ENCODE measurements at regions not wholly inside any gene's neighbourhood (a gene's known extent, or its start where the extent isn't known, plus 50 kb on each side); places are given as distances from the start of the nearest gene placed in this dataset.
"Not testable (repeated sequence)": the region's sequence is repeated elsewhere in the genome, so short reads cannot be mapped to it uniquely, and the experiment has no call there.

DNA sequence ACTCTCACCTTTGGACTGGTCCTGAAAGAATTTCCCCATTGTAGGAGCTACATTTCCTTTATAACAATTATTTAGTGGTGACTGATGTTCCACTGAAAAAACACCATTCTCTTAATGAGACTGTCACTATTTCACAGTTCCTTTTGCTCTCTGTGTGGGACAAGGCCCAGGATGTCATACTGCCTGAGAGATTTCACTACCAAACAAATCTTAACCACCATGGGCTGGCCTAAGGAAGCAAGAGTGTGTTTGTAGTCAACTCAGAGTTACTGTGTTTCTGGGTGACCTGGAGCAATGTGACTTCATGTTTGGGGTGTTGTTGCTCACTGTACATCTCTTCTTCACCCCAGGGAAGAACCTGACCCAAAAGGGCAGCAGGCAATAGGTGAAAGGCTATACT is 50.1 kb upstream of the ZNF608 start:
- DNase-seq: no peak

- DNase-seq: no peak
These were observed 51.2 kb upstream of the ZNF608 start for GRCh38 chr5:124797665-124798087.

DNA sequence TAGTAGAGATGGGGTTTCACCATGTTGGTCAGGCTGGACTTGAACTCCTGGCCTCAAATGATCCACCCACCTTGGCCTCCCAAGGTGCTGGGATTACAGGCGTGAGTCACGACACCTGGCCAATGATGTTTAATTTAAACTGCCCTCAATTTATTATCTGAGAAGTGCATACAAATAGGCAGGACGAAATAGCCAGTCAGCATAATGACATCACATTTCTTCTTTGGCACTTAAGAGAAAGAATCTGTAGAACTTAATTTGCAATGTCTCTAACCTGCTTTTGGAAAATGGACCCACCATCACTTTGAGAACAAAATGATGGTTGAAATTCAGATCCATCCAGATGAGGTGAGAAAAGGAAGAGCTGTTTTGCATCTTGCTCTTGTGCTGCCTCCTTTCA is 52.5 kb upstream of the ZNF608 start:
- no peak for DNase-seq

DNA sequence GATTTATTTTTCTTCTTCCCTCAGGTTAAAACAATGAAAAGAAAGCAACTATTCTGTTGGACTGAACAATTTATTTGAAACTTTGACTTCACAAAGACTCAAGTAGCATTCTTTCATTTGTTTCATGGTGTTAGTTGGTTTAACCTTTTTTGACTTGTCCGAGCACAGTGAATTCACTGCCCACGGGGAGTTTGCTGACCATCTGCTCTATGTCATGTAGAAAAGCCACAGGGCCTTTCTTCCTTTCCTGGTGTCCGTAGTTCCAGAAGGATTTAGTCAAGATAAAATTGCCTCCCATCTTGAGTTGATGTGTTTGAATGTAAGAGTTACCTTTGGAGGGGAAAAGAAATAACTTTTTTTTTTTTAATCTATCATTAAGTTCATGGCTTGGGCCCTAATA is 55.1 kb upstream of the ZNF608 start:
- no peak for DNase-seq

DNA sequence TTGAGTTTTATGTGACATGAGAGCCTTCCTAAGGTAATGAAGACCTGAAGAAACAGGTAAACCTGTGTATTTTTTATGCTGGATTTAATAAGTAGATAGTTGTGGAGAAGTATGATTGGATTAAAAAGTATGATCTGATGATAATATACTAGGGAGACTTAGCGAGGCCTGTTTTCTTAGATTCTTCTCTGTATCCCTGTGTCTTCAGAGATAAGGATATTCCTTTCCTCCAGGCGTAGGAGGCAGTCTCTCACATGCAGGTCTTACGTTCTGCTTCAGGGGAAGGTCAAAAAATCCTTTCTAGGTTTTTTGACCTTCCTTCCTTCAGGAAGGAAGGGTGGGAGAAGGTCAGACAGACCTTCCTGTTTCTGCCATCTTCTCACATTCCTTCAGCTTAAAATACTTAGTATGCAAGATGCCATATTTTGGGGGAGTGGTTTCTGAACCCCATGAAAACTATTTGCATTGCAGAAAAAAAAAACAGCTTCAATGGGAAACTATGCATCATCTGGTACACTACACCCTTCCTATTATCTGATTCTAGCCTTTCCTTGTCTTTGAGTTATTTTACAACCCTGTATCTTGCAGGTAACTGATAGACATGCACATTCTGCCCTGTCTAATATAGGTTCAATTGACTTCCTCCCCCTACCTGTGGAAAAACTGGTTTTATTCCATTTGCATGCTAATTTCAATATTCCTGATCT is 57.3 kb upstream of the ZNF608 start:
- DNase-seq: no peak

GRCh38 chr5:124806026-124806372 is 59.6 kb upstream of the ZNF608 start:
- DNase-seq: no peak

DNA sequence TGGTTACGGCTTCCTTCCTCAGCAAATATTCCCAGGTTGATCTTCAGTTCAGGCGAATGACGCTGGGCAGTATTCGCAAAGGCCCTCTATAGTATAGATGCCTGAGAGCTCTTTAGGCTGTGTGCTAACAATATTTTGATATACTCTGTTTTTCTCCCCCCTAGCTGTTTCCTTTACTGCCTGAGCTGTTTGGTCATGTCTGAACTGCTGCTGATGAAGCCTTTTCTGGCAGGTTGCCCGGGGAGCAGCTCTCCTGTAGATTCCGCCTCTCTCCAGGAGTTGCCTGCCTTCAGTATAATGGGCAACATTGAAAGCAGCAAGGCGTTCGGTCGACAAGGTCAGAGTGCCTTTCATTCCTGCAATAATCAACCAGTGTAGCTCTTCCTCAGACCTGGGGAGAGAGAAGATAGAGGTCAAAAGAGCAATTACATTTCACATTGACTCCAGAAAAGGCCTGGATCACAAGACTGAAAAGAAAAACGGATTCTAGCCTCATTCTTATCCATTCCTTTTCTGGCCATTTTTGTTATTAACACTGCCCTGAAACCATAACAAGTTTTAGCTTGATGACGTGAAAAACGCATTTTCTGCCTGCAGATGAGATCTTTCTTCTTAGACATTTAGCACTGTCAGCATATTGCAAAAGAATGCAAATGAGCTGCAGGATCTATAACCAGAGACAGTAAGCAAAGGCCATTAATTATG is 60.1 kb upstream of the ZNF608 start:
- DNase-seq: peak; percentile 83

- DNase-seq: no peak
These were observed 62.4 kb upstream of the ZNF608 start for GRCh38 chr5:124808842-124809268.

DNA sequence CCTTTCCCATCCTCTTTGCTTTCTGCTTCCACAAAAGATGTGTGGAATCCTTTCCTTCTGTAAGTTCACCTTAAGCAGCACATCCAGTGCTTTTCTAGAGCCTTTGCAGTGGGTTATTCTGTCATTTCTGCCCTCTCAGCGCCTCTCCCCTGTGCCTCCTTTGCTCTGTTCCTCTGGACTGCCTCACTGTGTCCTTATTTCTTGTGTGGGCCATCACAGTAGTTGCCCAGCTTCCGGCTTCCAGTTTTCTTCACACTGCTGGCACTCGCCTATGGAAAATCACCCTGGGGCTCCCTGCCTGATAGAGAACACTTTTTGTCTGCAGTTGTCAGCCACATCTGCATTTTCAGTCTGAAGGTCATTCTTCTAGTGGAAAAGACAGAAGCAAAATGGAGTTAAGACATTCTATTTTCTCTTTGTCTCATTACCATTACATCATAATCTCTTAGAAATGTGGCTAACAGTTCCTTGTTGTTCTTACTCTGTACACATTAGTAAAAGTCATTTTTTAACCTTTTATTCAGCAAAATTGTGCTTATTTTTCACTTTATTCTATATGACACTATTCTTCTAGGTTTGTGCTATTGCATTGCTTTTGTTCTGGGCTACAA is 64.1 kb upstream of the ZNF608 start:
- no peak for DNase-seq

GRCh38 chr5:124812771-124813358 is 66.4 kb upstream of the ZNF608 start:
- DNase-seq: no peak

DNA sequence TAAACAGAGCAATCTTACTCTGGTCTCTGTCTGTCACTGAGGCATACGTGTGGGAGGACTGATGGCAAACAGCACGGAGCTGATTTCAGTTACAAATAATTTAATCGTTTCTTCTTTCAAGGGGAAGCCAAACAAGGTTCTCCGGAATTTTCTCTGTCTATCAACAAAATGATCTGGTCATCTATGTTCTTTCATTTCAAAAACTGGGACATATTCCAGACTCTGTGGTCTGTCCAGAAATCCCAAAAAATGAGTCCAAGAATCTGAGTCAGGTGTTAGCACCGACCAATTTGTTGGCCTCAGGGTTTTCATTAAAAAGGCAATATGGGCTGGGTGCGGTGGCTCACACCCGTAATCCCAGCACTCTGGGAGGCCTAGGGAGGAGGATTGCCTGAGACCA is 69.9 kb upstream of the ZNF608 start:
- DNase-seq: no peak

DNA sequence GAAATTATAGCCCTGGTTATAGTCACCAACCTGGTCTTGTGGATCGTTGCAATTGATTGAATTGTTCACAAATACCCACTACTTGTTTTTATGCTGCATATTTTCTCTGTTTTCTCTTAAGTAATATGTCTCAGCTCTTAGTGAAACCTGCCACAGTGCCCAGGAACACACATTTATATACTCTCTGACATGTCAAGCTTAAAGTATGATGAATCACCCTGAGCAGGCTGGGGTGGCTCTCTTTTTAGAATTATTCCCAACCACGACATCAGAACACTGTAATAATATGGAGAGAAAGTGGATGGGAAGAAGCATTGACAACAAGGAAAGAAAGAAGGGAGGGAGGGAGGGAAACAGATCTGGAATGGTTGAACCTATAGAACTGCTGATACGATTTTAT is 72.8 kb upstream of the ZNF608 start:
- DNase-seq: no peak

GRCh38 chr5:124822647-124823046 is 76.2 kb upstream of the ZNF608 start:
- DNase-seq: no peak

DNA sequence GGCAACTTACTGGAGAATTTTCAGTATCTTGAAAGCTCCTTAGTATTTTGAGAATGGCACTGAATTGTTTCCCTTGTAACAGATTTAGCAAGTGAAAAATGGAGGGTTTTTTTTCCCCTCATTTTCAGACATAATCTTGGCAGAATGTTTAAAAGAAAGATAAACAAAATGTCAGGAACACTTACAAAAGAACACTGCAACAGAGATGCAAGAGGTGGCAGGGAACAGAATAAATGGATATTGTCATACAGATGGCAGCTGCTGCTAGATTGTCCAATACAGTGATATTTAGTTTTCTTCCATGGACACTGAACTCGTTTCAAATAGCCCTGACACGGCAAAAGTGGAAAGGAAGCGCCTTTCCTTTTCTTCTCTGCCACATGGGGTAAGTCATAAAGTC is 76.9 kb upstream of the ZNF608 start:
- no peak for DNase-seq

DNA sequence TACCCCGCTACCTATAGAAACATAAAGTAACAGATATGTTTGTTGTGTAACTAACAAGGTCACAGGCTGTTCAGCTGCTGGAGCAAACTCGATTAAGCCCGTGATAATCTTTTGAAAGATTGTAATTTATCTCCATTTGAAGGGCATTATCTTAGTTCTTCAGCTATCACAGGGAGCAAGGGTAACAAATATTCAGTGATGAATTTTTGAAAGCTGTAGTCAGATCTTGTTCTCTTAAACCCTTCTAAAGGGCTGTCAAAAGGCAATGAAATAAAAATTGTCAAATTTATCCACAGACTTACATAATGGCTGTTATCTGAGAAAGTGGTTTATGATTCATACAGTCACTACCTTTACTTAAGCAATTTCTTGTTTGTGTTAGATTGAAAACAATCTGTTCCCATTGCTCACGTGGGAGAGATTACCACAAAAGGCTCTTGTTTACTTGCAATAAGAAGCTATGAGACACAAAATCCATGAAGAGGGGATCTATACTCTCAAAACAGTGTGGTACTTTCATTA is 78.3 kb upstream of the ZNF608 start:
- no peak for DNase-seq

GRCh38 chr5:124825250-124825982 is 79.0 kb upstream of the ZNF608 start:
- DNase-seq: no peak

DNA sequence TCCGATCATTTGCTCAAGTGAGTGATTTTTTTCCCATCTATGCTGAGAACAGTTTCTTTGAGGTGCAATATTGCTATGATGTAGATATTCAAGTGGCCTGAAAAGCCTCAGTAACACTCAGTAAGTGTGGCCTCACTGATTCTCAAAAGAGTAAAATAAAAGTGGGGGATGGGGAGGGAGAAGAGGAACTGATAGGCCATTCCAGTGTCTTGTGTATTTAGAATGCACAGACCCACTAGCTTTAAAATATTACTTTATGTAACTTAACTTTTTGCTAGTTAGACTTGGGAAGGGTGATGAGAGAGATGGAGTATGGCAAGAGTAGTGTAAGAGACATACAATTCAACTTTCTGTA is 79.5 kb upstream of the ZNF608 start:
- DNase-seq: no peak

DNA sequence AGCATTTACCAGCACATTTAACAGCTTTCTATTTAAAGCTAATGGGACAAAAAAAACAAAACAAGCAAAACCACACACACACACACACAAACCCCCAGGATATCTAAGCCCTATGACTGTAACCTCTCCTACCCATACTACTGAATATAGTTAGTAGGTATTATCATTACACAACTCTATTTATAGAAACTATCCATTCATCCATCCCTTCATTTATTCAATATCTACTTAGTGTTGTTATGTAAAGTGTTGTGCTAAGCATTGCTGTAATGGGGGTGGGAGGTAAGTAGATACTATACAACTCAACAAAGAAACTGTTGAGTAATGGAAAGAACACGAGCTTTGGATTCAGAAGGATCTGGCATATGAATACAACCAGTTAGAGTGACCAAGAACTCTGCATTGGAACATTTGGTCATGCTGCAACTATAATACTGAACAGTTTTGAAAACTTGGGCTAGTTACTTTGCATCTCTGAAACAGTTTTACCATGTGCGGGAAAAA is 82.3 kb upstream of the ZNF608 start:
- DNase-seq: no peak

DNA sequence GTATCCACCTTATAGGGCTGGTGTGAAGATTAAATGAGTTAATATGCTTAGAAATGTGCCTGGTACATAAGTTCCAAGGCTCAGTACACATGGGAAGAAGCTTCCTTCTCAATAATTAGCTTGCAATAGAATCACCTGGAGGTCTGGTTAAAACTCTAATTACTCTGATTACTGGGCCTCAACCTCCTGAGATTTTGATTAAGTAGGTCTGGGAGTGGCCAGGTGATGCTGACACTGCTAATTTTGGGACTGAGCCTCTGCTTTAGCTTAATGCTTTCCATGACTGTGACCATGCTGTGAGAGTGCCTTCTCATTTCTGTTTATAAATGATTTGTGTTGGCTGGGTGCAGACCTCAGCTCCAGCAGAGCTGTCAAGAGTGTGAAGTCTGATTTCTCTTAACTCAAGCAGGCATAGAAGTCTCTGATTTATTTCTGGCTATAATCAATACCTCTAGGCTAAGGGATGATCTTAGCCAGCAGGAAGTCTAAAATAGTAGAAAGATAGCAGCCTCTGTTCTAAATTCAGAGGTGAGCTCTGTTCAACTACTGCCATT is 85.3 kb upstream of the ZNF608 start:
- no peak for DNase-seq

- DNase-seq: no peak
These were observed 86.1 kb upstream of the ZNF608 start for GRCh38 chr5:124832510-124832909.

DNA sequence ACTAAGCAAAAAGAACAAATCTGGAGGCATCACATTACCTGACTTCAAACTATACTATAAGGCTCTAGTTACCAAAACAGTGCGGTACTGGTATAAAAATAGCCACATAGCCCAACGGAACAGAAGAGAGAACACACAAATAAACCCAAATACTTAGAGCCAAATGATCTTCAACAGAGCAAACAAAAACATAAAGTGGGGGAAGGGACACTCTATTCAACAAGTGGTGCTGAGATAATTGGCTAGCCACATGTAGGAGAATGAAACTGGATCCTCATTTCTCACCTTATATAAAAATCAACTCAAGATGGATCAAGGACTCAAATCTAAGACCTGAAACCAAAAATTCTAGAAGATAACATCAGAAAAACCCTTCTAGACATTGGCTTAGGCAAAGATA is 89.9 kb upstream of the ZNF608 start:
- DNase-seq: not testable (repeated sequence)

GRCh38 chr5:124839371-124839998 is 93.0 kb upstream of the ZNF608 start:
- no peak for DNase-seq
